Cardiac fibroblast (primary cell): ENCODE measurements at regions not wholly inside any gene's neighbourhood (a gene's known extent, or its start where the extent isn't known, plus 50 kb on each side); places are given as distances from the start of the nearest gene placed in this dataset.

Source experiments
- DNase-seq, 2 donors: peaks; one replicate each; pipeline versions ENCODE4 v3.0.0 to v3.0.0-alpha.2; 2010; ENCODE audit warnings: low read depth in 2 of 2
- H3K4me3 ChIP-seq, 2 donors: replicated peaks in 1 of 2; 1 replicate in 1 of 2; 2 replicates in 1 of 2; pipeline ENCODE4 v1.5.1; 2011; ENCODE audit warnings: low read depth in 2 of 2, low read length in 2 of 2, mild to moderate bottlenecking in 2 of 2, moderate library complexity in 1 of 2
- TF ChIP-seq, protein P1 (sequence below): IDR thresholded peaks from one replicate; pipeline ENCODE4 v1.5.1; 2011; ENCODE audit warnings: low read depth, mild to moderate bottlenecking, low read length, inconsistent platforms

DNA sequence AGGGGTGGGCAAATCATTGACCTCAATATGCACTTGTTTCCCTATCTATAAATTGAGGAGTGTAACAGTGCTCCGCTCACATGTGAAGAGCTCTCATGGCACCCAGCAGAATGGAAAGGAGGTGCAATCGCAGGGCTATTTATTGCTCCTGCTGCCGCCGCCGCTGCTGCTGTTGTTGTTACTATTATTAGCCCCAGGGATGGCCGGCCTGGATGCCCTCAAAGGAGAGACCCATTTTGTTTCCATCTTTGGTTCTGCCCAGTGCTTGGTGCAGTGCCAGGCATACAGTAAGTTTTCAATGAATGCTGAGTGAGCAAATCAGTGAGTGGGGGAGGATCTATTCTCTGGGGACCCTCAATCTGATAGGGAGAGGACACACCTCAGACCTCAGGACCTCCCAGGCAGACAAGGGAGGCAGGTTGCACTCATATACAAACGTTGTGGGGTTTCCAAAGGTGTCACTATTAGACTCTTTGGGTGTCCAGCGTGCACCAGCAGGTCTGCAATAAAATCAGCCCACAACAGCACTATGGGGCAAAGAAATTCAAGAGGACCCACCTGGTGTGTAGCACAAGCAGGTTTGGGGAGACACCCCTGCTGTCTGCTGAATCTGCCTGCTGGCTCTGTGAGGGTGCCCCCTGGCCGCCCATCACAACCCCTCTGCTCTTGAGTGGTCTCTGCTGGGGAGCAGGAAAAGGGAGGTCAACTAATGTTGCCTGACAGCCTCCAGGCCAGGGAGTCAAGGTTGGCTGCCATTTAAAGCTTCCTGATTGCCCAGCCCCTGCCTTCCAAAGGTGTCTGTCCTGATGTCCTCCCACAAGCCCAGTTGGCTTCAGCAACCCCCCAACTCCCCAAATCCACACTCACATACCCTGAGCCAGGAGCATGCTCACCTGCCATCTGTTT, 136.3 kb downstream of the ACTL8 start:
- no peak for DNase-seq
- no peak overlapping the region for H3K4me3 ChIP-seq
- TF ChIP-seq, protein P1, sequence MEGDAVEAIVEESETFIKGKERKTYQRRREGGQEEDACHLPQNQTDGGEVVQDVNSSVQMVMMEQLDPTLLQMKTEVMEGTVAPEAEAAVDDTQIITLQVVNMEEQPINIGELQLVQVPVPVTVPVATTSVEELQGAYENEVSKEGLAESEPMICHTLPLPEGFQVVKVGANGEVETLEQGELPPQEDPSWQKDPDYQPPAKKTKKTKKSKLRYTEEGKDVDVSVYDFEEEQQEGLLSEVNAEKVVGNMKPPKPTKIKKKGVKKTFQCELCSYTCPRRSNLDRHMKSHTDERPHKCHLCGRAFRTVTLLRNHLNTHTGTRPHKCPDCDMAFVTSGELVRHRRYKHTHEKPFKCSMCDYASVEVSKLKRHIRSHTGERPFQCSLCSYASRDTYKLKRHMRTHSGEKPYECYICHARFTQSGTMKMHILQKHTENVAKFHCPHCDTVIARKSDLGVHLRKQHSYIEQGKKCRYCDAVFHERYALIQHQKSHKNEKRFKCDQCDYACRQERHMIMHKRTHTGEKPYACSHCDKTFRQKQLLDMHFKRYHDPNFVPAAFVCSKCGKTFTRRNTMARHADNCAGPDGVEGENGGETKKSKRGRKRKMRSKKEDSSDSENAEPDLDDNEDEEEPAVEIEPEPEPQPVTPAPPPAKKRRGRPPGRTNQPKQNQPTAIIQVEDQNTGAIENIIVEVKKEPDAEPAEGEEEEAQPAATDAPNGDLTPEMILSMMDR = no peak

DNA sequence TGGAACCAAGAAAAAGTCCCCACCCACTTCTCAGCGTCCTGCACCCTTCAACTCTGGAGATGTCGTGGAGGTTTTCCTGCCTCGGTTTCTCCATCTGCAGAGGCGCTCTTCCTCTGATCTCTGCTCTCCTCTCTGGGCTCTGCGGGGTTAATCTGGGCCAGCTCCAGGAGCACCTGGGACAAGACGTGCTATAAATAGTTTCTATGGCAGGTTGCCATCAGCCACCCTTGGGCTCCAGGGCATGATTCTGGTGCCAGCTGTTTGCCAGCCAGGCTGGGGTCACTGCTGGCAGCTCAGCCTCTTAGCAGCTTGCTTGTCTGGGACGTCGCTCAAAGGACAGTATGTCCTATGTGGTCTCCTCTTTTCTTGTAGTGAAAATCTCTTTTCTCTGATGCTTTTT, 137.1 kb downstream of the ACTL8 start:
- no peak for DNase-seq
- H3K4me3 ChIP-seq = no peak overlapping the region
- TF ChIP-seq, protein P1 = no peak

DNA sequence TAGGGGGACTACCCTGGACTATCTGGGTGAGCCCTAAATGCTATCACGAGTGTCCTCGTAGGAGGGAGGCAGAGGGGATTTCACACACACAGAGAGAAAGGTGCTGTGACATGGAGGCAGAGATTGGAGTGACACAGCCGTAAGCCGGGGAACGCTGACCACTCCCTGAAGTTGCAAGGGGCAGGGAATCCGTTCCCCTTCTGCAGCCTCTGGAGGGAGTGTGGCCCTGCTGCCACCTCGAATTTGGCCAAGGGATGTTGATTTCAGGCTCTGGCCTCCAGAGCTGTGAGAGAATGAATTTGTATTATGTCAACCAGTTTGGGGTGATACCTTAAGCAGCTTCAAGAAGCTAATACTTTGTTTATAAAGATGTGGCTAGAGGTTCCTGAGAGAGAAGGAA, 137.7 kb downstream of the ACTL8 start:
- no peak for DNase-seq
- H3K4me3 ChIP-seq = no peak overlapping the region
- TF ChIP-seq, protein P1 = no peak

DNA sequence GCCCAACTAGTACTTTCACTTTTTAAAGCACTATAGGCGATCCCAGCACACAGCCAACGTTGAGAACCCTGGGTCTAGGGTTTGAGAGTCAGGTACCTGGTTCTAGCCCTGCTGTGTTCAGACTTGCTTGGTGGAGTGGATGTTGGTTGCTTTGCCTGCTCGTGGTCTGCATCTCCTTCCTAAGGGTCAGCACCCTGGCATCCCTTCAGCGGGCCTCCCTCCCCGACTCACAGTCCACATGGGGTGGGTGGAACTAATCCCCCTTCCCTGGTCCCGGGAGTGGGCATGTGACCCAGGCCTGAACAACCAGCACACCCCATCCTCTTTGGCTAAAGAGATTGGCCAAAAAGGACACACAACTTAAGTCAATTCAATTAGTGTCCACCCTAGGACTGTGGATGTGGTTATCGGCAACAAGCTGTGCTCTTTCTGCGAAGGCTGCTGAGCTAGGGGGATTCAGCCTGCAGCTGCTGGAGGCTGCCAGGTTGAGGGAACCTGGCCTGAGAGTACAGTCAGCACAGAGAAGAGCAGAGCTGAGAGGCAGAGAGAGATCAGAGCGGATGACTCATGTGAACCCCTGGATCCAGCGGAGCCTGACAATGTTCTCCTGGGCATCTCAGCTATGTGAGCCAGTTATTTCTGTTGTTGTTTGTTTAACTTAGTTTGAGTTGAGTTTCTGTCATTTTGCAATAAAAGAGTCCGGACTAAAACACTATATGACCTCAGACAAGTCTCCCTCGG, 138.9 kb downstream of the ACTL8 start:
- TF ChIP-seq, protein P1 = no peak
- peak in 1 of 2 donors; percentile 40 for DNase-seq
- H3K4me3 ChIP-seq = no peak overlapping the region

DNA sequence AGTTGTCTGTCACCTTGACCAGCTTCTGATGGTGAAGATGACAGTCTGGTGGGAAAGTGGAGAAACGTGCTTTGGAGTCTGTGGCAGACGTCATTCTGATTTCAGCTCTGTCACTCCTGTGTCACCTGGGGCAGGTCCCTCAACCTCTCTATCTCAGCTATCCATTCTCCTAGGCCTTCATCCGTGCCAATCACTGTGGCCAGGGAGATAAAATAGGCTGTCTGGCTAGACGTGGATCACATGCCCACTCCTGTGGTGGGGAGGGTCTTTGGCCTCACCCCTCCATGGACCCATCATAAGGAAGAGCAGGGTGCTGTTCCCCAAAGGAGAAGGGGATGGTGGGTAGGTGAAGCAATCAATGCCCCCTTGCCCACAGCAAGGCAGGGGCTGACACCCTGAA, 140.3 kb downstream of the ACTL8 start:
- TF ChIP-seq, protein P1 = no peak
- no peak overlapping the region for H3K4me3 ChIP-seq
- DNase-seq = no peak

DNA sequence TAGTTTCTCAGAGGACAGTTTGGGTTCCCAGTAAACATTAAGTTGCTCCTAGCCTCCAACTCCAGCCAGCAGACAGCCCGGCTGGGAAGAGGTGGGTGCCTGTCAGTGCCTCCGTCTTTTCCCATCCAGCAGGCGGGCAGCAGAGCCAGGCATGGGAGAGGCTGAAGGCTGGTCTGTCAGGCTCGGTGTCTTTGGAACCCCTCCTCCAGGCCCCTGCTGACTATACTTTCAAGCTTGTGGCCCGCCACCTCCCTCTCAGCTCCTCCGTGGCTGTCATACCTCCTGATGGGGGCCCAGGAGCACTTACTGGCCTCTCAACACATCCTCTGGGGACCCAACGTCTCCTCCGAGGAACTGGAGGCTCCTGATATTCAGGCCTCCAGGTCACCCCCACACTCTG, 140.9 kb downstream of the ACTL8 start:
- DNase-seq = no peak
- H3K4me3 ChIP-seq = no peak overlapping the region
- TF ChIP-seq, protein P1 = no peak
